ENCODE measurements at regions not wholly inside any gene's neighbourhood (a gene's known extent, or its start where the extent isn't known, plus 50 kb on each side); places are given as distances from the start of the nearest gene placed in this dataset.

- peaks cover 11% of the 10 kb centered on the region for H3K4me1 Mint-ChIP-seq
- H3K36me3 Mint-ChIP-seq, result peaks cover 2% of the 10 kb centered on the region
- H3K4me2 ChIP-seq, result no peak overlapping the region
- H3K27ac ChIP-seq, result no peak overlapping the region
- TF ChIP-seq EZH2 (IDR thresholded peaks at IDR 0.05) (no peak), EZH2phosphoT487 (IDR thresholded peaks at IDR 0.05) (no peak), CTCF (IDR thresholded peaks at IDR 0.05) (no peak)
- peaks cover 5% of the 10 kb centered on the region for H3K4me1 ChIP-seq
- H3K27ac Mint-ChIP-seq, result no peak overlapping the region
- H3F3A ChIP-seq (ENCODE audit: low read depth), result no peaks in the 10 kb centered on the region
- H3K27me3 ChIP-seq, result no peaks in the 10 kb centered on the region
- peaks cover 20% of the 10 kb centered on the region for H3K9me3 Mint-ChIP-seq
- no peaks in the 10 kb centered on the region for H4K20me1 ChIP-seq (ENCODE audit: low read depth)
- H3K4me3 ChIP-seq, result no peak overlapping the region
- H3K9ac ChIP-seq, result no peak overlapping the region
- no peak overlapping the region for H2AFZ ChIP-seq (replicated peaks)
- no peaks in the 10 kb centered on the region for H3K36me3 ChIP-seq
- no peaks in the 10 kb centered on the region for H3K9me3 ChIP-seq (ENCODE audit: low read depth)
- no peaks in the 10 kb centered on the region for H3K27me3 Mint-ChIP-seq (ENCODE audit: insufficient read depth, low read depth)
- DNase-seq (ENCODE audit: low spot score), result no peak
- no peaks in the 10 kb centered on the region for H3K79me2 ChIP-seq (ENCODE audit: low read depth)
- H3K4me3 Mint-ChIP-seq, result no peak overlapping the region
Observed at GRCh38 chr5:125602184-125602583, 821.0 kb upstream of the GRAMD2B start.

GRCh38 chr5:125603321-125603720, 819.9 kb upstream of the GRAMD2B start:
- no peak for TF ChIP-seq CTCF (IDR thresholded peaks at IDR 0.05)
- TF ChIP-seq EZH2phosphoT487 (IDR thresholded peaks at IDR 0.05), result no peak
- no peak for TF ChIP-seq EZH2 (IDR thresholded peaks at IDR 0.05)
- H3K4me1 ChIP-seq, result peaks cover 5% of the 10 kb centered on the region
- H3K4me2 ChIP-seq, result no peak overlapping the region

DNA sequence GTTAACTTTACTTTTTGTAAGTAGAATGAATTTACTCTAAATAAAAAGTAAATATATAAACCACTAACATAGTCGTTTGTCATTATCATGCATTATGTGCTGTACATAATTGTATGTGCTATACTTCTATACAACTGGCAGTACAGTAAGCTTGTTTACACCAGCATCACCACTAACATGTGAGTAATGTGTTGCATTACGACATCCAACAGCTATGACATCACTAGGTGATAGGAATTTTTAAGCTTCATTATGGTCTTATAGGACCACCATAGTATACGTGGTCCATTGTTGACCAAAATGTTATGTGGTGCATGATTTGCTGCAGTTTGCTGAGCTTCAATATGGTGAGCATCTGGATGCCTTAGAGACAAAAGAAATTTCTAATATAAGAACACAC, 819.1 kb upstream of the GRAMD2B start:
- Histone ChIP-seq H3K36me3 (no peaks in the 10 kb centered on the region), H3F3A (ENCODE audit: low read depth) (no peaks in the 10 kb centered on the region), H3K4me3 (no peak overlapping the region), H4K20me1 (ENCODE audit: low read depth) (no peaks in the 10 kb centered on the region), H3K27me3 (no peaks in the 10 kb centered on the region), H3K79me2 (ENCODE audit: low read depth) (no peaks in the 10 kb centered on the region), H3K4me1 (peaks cover 5% of the 10 kb centered on the region), H2AFZ (replicated peaks) (no peak overlapping the region), H3K9me3 (ENCODE audit: low read depth) (no peaks in the 10 kb centered on the region), H3K4me2 (no peak overlapping the region), H3K9ac (no peak overlapping the region), H3K27ac (no peak overlapping the region)
- Mint-ChIP-seq H3K27me3 (ENCODE audit: insufficient read depth, low read depth) (no peaks in the 10 kb centered on the region), H3K36me3 (peaks cover 2% of the 10 kb centered on the region), H3K27ac (no peak overlapping the region), H3K9me3 (peaks cover 20% of the 10 kb centered on the region), H3K4me1 (peaks cover 14% of the 10 kb centered on the region), H3K4me3 (no peak overlapping the region)
- no peak for DNase-seq (ENCODE audit: low spot score)
- no peak for TF ChIP-seq CTCF (IDR thresholded peaks at IDR 0.05)
- TF ChIP-seq EZH2phosphoT487 (IDR thresholded peaks at IDR 0.05), result no peak
- TF ChIP-seq EZH2 (IDR thresholded peaks at IDR 0.05), result no peak

More at GRCh38 chr5:125603321-125603720, 819.9 kb upstream of the GRAMD2B start:
- Mint-ChIP-seq H3K27me3 (ENCODE audit: insufficient read depth, low read depth) (no peaks in the 10 kb centered on the region), H3K9me3 (peaks cover 20% of the 10 kb centered on the region), H3K4me3 (no peak overlapping the region), H3K4me1 (peaks cover 15% of the 10 kb centered on the region), H3K36me3 (peaks cover 2% of the 10 kb centered on the region), H3K27ac (no peak overlapping the region)
- H3K4me3 ChIP-seq, result no peak overlapping the region
- no peak overlapping the region for H3K27ac ChIP-seq
- no peaks in the 10 kb centered on the region for H3F3A ChIP-seq (ENCODE audit: low read depth)
- H3K36me3 ChIP-seq, result no peaks in the 10 kb centered on the region
- H3K9ac ChIP-seq, result no peak overlapping the region
- no peaks in the 10 kb centered on the region for H3K9me3 ChIP-seq (ENCODE audit: low read depth)
- no peak for DNase-seq (ENCODE audit: low spot score)
- H4K20me1 ChIP-seq (ENCODE audit: low read depth), result no peaks in the 10 kb centered on the region
- no peaks in the 10 kb centered on the region for H3K79me2 ChIP-seq (ENCODE audit: low read depth)
- H2AFZ ChIP-seq (replicated peaks), result no peak overlapping the region
- no peaks in the 10 kb centered on the region for H3K27me3 ChIP-seq
